ENCODE measurements at regions not wholly inside any gene's neighbourhood (a gene's known extent, or its start where the extent isn't known, plus 50 kb on each side); places are given as distances from the start of the nearest gene placed in this dataset.

DNA sequence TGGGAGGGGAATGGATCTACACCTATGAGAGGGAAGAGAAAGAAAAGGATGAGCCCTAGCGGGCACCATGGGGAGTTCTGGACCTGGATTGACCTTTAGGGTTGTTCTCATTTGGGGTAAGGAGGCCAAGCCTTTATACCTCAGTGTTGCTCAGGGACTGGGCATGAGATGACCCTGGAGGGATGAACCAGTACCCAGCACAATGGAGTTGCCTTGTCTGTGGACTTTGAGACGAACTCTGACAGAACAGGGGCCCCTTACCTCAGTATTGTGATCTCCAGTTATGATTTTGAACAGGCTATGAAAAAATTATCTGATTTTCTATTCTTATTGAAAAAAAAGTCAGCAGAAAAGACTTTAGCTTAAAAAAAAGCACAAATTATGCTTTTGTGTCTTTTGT is 88.6 kb downstream of the FOXA2 start:
- H3K9ac ChIP-seq (ENCODE audit: insufficient read depth, low read depth, low read length): no peak overlapping the region
- CTCF ChIA-PET (ENCODE audit: low intra/inter-chr PET ratio, low total read pairs): no interaction called here
- in situ Hi-C loops (cut with HindIII; ENCODE audit: extremely low pct_ligation_motif_present, low pct_unique_long_range_greater_than_20kb): no loop called here
- TF ChIP-seq, protein P1, sequence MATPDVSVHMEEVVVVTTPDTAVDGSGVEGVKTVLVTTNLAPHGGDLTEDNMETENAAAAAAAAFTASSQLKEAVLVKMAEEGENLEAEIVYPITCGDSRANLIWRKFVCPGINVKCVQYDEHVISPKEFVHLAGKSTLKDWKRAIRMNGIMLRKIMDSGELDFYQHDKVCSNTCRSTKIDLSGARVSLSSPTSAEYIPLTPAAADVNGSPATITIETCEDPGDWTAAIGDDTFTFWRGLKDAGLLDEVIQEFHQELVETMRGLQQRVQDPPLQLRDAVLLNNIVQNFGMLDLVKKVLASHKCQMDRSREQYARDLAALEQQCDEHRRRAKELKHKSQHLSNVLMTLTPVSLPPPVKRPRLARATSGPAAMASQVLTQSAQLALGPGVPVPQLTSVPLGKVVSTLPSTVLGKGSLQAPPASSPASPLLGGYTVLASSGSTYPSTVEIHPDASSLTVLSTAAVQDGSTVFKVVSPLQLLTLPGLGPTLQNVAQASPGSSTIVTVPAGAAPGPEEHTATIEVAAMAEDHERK (CRISPR knock-in tag; IDR thresholded peaks at IDR 0.05; ENCODE audit: low read depth): no peak
- TF ChIP-seq ZNF274 (CRISPR knock-in tag; IDR thresholded peaks at IDR 0.05): no peak
- TF ChIP-seq LCORL (IDR thresholded peaks at IDR 0.05): no peak
- no peak for TF ChIP-seq LCORL (CRISPR knock-in tag; IDR thresholded peaks at IDR 0.05)
- TF ChIP-seq PAF1 (CRISPR knock-in tag; IDR thresholded peaks at IDR 0.05): no peak
- TF ChIP-seq HNF4A (CRISPR knock-in tag; IDR thresholded peaks at IDR 0.05): peak; percentile 82
- TF ChIP-seq, protein P2, sequence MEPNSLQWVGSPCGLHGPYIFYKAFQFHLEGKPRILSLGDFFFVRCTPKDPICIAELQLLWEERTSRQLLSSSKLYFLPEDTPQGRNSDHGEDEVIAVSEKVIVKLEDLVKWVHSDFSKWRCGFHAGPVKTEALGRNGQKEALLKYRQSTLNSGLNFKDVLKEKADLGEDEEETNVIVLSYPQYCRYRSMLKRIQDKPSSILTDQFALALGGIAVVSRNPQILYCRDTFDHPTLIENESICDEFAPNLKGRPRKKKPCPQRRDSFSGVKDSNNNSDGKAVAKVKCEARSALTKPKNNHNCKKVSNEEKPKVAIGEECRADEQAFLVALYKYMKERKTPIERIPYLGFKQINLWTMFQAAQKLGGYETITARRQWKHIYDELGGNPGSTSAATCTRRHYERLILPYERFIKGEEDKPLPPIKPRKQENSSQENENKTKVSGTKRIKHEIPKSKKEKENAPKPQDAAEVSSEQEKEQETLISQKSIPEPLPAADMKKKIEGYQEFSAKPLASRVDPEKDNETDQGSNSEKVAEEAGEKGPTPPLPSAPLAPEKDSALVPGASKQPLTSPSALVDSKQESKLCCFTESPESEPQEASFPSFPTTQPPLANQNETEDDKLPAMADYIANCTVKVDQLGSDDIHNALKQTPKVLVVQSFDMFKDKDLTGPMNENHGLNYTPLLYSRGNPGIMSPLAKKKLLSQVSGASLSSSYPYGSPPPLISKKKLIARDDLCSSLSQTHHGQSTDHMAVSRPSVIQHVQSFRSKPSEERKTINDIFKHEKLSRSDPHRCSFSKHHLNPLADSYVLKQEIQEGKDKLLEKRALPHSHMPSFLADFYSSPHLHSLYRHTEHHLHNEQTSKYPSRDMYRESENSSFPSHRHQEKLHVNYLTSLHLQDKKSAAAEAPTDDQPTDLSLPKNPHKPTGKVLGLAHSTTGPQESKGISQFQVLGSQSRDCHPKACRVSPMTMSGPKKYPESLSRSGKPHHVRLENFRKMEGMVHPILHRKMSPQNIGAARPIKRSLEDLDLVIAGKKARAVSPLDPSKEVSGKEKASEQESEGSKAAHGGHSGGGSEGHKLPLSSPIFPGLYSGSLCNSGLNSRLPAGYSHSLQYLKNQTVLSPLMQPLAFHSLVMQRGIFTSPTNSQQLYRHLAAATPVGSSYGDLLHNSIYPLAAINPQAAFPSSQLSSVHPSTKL (CRISPR knock-in tag; IDR thresholded peaks at IDR 0.05): peak; percentile 66
- no peak for TF ChIP-seq SPEN (CRISPR knock-in tag; IDR thresholded peaks at IDR 0.05; ENCODE audit: low read depth)
- no peak for TF ChIP-seq HHEX (CRISPR knock-in tag; IDR thresholded peaks at IDR 0.05)
- TF ChIP-seq, protein P3, sequence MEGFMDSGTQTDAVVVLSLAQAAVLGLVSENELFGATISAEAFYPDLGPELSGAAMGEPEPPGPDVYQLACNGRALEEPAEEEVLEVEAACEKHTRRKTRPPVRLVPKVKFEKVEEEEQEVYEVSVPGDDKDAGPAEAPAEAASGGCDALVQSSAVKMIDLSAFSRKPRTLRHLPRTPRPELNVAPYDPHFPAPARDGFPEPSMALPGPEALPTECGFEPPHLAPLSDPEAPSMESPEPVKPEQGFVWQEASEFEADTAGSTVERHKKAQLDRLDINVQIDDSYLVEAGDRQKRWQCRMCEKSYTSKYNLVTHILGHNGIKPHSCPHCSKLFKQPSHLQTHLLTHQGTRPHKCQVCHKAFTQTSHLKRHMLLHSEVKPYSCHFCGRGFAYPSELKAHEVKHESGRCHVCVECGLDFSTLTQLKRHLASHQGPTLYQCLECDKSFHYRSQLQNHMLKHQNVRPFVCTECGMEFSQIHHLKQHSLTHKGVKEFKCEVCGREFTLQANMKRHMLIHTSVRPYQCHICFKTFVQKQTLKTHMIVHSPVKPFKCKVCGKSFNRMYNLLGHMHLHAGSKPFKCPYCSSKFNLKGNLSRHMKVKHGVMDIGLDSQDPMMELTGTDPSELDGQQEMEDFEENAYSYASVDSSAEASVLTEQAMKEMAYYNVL (CRISPR knock-in tag; IDR thresholded peaks at IDR 0.05; ENCODE audit: borderline replicate concordance): 0 out of 2 replicates have a peak, but pooled peaks have one; percentile 28
- peak; percentile 12; the same call in 1 of the 2 replicates for TF ChIP-seq SAP130 (CRISPR knock-in tag; IDR thresholded peaks at IDR 0.05; ENCODE audit: low read depth)
- no peak for TF ChIP-seq ZNF263 (CRISPR knock-in tag; IDR thresholded peaks at IDR 0.05)
- TF ChIP-seq ZNF260 (CRISPR knock-in tag; IDR thresholded peaks at IDR 0.05; ENCODE audit: borderline replicate concordance, low read depth): no peak
- TF ChIP-seq, protein P4, sequence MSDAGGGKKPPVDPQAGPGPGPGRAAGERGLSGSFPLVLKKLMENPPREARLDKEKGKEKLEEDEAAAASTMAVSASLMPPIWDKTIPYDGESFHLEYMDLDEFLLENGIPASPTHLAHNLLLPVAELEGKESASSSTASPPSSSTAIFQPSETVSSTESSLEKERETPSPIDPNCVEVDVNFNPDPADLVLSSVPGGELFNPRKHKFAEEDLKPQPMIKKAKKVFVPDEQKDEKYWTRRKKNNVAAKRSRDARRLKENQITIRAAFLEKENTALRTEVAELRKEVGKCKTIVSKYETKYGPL (CRISPR knock-in tag; IDR thresholded peaks at IDR 0.05): no peak
- TF ChIP-seq, protein P5, sequence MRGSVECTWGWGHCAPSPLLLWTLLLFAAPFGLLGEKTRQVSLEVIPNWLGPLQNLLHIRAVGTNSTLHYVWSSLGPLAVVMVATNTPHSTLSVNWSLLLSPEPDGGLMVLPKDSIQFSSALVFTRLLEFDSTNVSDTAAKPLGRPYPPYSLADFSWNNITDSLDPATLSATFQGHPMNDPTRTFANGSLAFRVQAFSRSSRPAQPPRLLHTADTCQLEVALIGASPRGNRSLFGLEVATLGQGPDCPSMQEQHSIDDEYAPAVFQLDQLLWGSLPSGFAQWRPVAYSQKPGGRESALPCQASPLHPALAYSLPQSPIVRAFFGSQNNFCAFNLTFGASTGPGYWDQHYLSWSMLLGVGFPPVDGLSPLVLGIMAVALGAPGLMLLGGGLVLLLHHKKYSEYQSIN (CRISPR knock-in tag; IDR thresholded peaks at IDR 0.05; ENCODE audit: borderline replicate concordance): no peak
- no peak for TF ChIP-seq ARNT (IDR thresholded peaks at IDR 0.05)

More for the DNA sequence above, 88.6 kb downstream of the FOXA2 start:
- intact Hi-C loops (cut with micrococcal nuclease; ENCODE audit: unreplicated experiment): no loop called here
- POLR2A ChIA-PET: interaction anchor here (1.5 to 3.7 kb wide), 2 partner anchors 11 to 16 kb away, joined by 5 to 20 read pairs; no protein-coding TSS in a partner anchor
- no peak overlapping the region for H3K27ac ChIP-seq (ENCODE audit: extremely low read length, insufficient read depth, low read length)
- 29% methylated on average over 2 of the region's 2 CpGs for WGBS (ENCODE audit: low lambda C conversion rate)
- no peaks in the 10 kb centered on the region for H4K20me1 ChIP-seq (ENCODE audit: insufficient read depth, low read length)
- H3K4me1 ChIP-seq (ENCODE audit: insufficient read depth, low read length): peaks cover 48% of the 10 kb centered on the region
- DNase-seq (ENCODE audit: low spot score) (peak; percentile 42), FAIRE-seq (no peak), ATAC-seq (no peak)
- H3K9me3 ChIP-seq (ENCODE audit: low read length): no peaks in the 10 kb centered on the region
- H3K4me3 ChIP-seq (replicated peaks in 1 of 3; ENCODE audit: insufficient read depth in 1 of 3, low read depth in 2 of 3, low read length in 3 of 3): no peak overlapping the region
- no peaks in the 10 kb centered on the region for H3K36me3 ChIP-seq (replicated peaks in 1 of 2; ENCODE audit: control insufficient read depth in 1 of 2, insufficient read depth in 2 of 2, low read length in 2 of 2)
- BruUV-seq (replicated peaks): no TSS peak
- peak overlapping the region; percentile 14; the same call in 1 of the 2 replicates for H3K4me2 ChIP-seq (ENCODE audit: low read depth, low read length)
- H3K79me2 ChIP-seq (ENCODE audit: insufficient read depth, low read length): no peaks in the 10 kb centered on the region
- H2AFZ ChIP-seq (ENCODE audit: low read length): no peak overlapping the region
- H3K27me3 ChIP-seq (ENCODE audit: control insufficient read depth in 1 of 2, insufficient read depth in 2 of 2, low read length in 2 of 2): no peaks in the 10 kb centered on the region

Data from HepG2 (cell line).